ENCODE measurements at regions not wholly inside any gene's neighbourhood (a gene's known extent, or its start where the extent isn't known, plus 50 kb on each side); places are given as distances from the start of the nearest gene placed in this dataset.
"Not testable (repeated sequence)": the region's sequence is repeated elsewhere in the genome, so short reads cannot be mapped to it uniquely, and the experiment has no call there.

DNA sequence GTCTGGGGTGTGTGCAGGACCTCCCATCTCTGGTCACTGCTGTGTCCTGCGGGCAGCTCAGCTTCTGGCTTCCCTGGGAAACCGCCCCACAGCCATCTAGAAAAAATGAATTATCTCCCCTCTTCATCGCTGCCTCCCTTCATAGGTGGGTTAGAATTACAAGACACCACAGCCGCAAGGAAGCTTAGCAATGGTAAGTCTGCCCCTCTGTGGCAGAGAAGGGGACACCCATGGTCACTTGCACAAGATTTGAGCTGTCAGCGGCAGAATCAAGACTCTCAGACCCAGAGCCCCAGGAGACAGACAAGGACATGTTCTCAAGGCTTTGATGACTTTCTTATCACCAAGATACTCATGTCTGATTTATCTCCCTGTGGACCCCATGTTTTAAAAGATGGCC is 110.8 kb upstream of the PABPC3 start:
- no peaks in the 10 kb centered on the region for H3K27me3 ChIP-seq
- no peaks in the 10 kb centered on the region for H3K36me3 ChIP-seq
- no peaks in the 10 kb centered on the region for H3K4me1 ChIP-seq (ENCODE audit: low read depth)
- no peak for DNase-seq (ENCODE audit: low read depth in 1 of 2, low spot score in 1 of 2)
- no peak overlapping the region for H3K27ac ChIP-seq
- TF ChIP-seq, protein P1, sequence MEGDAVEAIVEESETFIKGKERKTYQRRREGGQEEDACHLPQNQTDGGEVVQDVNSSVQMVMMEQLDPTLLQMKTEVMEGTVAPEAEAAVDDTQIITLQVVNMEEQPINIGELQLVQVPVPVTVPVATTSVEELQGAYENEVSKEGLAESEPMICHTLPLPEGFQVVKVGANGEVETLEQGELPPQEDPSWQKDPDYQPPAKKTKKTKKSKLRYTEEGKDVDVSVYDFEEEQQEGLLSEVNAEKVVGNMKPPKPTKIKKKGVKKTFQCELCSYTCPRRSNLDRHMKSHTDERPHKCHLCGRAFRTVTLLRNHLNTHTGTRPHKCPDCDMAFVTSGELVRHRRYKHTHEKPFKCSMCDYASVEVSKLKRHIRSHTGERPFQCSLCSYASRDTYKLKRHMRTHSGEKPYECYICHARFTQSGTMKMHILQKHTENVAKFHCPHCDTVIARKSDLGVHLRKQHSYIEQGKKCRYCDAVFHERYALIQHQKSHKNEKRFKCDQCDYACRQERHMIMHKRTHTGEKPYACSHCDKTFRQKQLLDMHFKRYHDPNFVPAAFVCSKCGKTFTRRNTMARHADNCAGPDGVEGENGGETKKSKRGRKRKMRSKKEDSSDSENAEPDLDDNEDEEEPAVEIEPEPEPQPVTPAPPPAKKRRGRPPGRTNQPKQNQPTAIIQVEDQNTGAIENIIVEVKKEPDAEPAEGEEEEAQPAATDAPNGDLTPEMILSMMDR (IDR thresholded peaks at IDR 0.05; ENCODE audit: low read depth, low read length), result no peak
- no peak overlapping the region for H3K4me3 ChIP-seq
- H3K9me3 ChIP-seq (ENCODE audit: low read depth), result no peaks in the 10 kb centered on the region

DNA sequence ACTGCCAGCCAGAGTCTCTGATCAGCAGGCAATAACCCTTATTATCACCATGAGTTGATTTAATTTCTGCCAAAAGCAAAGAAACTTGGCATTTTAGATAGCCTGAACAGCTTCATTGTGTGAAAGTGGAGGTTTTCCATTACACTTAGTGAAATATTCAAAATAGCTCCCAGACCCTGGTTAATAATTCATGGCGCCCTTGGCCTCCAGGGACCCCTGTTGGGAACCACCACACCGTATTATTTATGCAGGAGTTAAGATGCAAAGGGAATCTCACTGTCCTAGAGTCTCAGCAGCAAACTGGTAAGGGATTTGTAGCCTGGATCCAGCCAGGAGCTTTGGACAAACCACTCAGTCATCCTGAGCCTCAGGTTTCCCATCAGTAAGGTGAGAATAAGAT is 110.0 kb upstream of the PABPC3 start:
- Histone ChIP-seq H3K4me3 (no peak overlapping the region), H3K36me3 (no peaks in the 10 kb centered on the region), H3K4me1 (ENCODE audit: low read depth) (no peaks in the 10 kb centered on the region), H3K27me3 (no peaks in the 10 kb centered on the region), H3K9me3 (ENCODE audit: low read depth) (no peaks in the 10 kb centered on the region), H3K27ac (no peak overlapping the region)
- TF ChIP-seq, protein P1 (IDR thresholded peaks at IDR 0.05; ENCODE audit: low read depth, low read length), result no peak
- no peak for DNase-seq (ENCODE audit: low read depth in 1 of 2, low spot score in 1 of 2)

DNA sequence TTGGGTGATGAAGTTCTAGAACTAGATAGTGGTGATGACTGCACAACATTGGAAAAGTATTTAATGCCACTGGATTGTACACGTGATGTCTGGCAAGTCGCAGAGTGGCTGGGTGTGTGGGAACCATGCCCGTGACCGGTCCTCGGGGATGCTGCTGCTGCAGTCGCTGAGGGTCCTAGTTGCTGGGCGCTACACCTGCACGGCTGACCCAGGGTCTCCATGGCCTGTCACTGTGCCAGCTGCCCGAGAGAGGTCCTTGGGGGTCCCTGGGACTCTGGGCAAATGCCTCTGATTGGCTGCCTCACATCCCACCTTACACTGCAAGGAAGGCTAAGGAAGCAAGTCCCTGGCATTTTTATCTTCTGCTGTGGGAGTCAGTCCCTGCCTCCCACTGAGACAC is 109.1 kb upstream of the PABPC3 start:
- H3K36me3 ChIP-seq, result no peaks in the 10 kb centered on the region
- no peak for DNase-seq (ENCODE audit: low read depth in 1 of 2, low spot score in 1 of 2)
- H3K4me3 ChIP-seq, result no peak overlapping the region
- TF ChIP-seq, protein P1 (IDR thresholded peaks at IDR 0.05; ENCODE audit: low read depth, low read length), result no peak
- no peaks in the 10 kb centered on the region for H3K9me3 ChIP-seq (ENCODE audit: low read depth)
- no peaks in the 10 kb centered on the region for H3K4me1 ChIP-seq (ENCODE audit: low read depth)
- H3K27me3 ChIP-seq, result no peaks in the 10 kb centered on the region
- H3K27ac ChIP-seq, result no peak overlapping the region

DNA sequence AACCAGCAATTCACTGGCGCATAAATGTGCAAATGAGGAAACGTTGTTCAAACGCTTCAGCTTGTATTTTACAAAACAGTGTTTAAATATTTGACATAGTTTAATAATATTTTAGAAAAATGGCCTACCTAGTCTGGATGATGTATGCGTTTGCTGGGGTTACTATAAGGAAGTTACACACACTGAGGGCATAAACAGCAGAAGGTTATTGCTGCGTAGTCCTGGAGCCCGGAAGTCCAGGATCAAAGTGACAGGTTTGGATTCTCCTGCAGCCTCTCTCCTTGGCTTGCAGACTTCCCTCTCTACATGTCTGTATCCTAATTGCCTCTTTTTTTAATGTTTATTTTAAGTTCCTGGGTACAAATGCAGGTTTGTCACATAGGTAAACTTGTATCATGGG is 106.0 kb upstream of the PABPC3 start:
- H3K27me3 ChIP-seq; H3K36me3 ChIP-seq; H3K4me3 ChIP-seq; H3K27ac ChIP-seq; H3K9me3 ChIP-seq (ENCODE audit: low read depth); DNase-seq (ENCODE audit: low read depth in 1 of 2, low spot score in 1 of 2); H3K4me1 ChIP-seq (ENCODE audit: low read depth): not testable (repeated sequence)

DNA sequence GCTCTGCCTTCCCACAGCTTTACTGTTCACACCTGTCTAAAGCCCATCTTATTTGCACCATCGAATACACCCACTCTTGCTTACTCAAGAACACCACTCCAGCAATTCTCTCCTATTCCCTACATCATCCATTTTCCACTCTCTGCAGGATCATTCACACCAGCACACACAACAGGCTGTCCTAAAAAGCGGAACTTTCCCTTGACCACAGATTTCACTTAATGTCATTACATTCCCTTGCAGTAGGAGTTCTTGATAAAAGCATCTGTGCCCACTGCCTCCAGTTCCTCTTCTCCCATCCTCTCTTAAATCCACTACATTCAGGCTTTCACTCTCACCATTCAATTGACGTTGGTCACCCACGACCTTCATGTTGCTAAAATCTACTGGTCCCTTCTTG is 103.0 kb upstream of the PABPC3 start:
- H3K9me3 ChIP-seq (ENCODE audit: low read depth); H3K27ac ChIP-seq; H3K36me3 ChIP-seq; H3K27me3 ChIP-seq; H3K4me1 ChIP-seq (ENCODE audit: low read depth); DNase-seq (ENCODE audit: low read depth in 1 of 2, low spot score in 1 of 2); H3K4me3 ChIP-seq: not testable (repeated sequence)

DNA sequence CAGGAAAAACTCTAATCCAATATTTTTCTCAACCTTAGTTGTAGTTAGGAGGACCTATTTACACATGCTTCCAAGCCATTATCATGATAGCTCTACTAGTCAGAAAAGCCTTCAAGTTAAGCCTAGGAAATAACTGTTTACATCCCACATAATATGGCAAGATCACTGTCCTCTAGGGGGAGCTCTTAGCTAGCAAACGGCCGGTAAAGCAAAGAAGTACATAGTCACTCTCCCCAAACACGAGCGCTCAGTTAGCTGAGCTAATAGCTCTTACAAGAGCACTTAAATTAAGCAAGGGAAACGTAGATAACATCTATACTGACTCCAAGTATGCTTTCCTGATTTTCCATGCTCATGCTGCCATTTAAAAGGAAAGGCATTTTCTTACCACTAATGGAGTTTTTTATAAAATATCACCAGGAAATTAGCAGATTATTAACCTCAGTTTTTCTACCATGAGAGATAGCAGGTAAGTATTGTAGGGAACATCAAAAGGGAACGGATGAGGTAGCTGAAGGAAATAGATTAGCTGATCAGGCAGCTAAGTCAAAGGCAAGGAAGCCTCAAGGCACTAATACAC is 100.6 kb upstream of the PABPC3 start:
- Histone ChIP-seq H3K36me3 (no peaks in the 10 kb centered on the region), H3K27ac (no peak overlapping the region), H3K4me3 (no peak overlapping the region), H3K27me3 (no peaks in the 10 kb centered on the region), H3K9me3 (ENCODE audit: low read depth) (no peaks in the 10 kb centered on the region), H3K4me1 (ENCODE audit: low read depth) (no peaks in the 10 kb centered on the region)
- DNase-seq (ENCODE audit: low read depth in 1 of 2, low spot score in 1 of 2), result peak; percentile 90
- TF ChIP-seq, protein P1 (IDR thresholded peaks at IDR 0.05; ENCODE audit: low read depth, low read length), result peak; percentile 92
